Panc1 (cell line): ENCODE measurements at regions not wholly inside any gene's neighbourhood (a gene's known extent, or its start where the extent isn't known, plus 50 kb on each side); places are given as distances from the start of the nearest gene placed in this dataset.

ENCODE experiments used
- CTCF ChIP-seq: fragments of 450-650 bp; IDR thresholded peaks from 2 replicates; pipeline ENCODE4 v1.5.1; 2017; ENCODE audit warnings: mild to moderate bottlenecking
- REST ChIP-seq, 2 experiments: IDR thresholded peaks; 2 replicates each; pipeline ENCODE4 v1.6.1; 2011 to 2012; ENCODE audit warnings: low read depth in 2 of 2, control low read depth in 1 of 2, low read length in 1 of 2, mild to moderate bottlenecking in 1 of 2, moderate library complexity in 1 of 2; ENCODE audit not compliant: insufficient read depth in 1 of 2
- SIN3A ChIP-seq: IDR thresholded peaks from 2 replicates; pipeline ENCODE4 v1.6.1; 2012; ENCODE audit warnings: low read depth, mild to moderate bottlenecking, low read length, moderate library complexity, borderline replicate concordance; ENCODE audit not compliant: insufficient read depth
- TCF7L2 ChIP-seq: IDR thresholded peaks from 2 replicates; pipeline ENCODE4 v1.6.1; 2011; ENCODE audit warnings: mild to moderate bottlenecking, low read depth, low read length, inconsistent platforms

DNA sequence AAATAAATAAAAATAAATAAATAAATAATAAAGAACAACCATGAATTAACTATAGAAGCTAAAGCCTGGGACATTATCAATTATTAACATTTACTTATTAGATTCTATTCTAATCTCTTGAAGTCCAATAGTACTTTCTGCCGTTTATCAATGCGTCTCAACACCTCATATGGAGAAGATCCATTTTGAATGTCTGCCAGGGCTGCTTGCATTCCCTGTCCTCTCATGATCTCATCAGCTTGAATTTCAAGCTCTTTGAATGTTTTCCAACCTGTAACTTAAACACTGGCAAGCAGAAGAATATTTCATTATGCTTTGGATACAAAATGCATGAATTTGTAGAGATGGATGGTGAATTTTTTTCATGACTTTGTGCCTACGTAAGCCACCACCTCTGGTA, 191.9 kb upstream of the ANKFN1 start:
- TF ChIP-seq CTCF (no peak), TCF7L2 (no peak), REST (IDR thresholded peaks at IDR 0.05; ENCODE audit: insufficient read depth in 1 of 2, low read depth in 2 of 2, low read length in 1 of 2) (no peak), SIN3A (no peak)
